ENCODE measurements at regions not wholly inside any gene's neighbourhood (a gene's known extent, or its start where the extent isn't known, plus 50 kb on each side); places are given as distances from the start of the nearest gene placed in this dataset.

- TF ChIP-seq PATZ1 (CRISPR knock-in tag; IDR thresholded peaks at IDR 0.05; ENCODE audit: borderline replicate concordance) (no peak), CSDC2 (CRISPR knock-in tag; IDR thresholded peaks at IDR 0.05) (no peak), ESRRG (CRISPR knock-in tag; IDR thresholded peaks at IDR 0.05) (no peak)
- ATAC-seq: no peak
These were observed 170.8 kb downstream of the TMEM18 start for GRCh38 chr2:506451-506850.

DNA sequence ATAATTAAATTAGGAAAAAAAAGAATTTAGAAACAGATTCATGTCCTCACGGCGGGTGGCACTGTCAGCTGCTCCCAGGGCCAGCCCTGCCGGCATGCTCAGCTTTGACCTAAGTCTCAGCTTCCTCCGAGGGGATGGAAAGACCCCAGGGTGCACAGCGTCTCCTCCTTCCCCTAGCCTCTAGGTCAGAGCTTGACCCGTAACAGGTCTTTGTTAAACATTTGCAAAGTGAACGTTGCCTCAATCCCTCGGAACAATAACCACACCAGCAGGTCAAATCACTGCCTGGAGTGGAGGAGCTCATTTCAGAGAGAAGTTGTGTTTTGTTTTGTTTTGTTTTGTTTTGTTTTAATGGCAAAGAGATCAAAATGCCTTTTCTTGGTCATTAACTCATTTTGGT, 171.3 kb downstream of the TMEM18 start:
- ATAC-seq: no peak
- TF ChIP-seq ZNF70 (CRISPR knock-in tag; IDR thresholded peaks at IDR 0.05) (no peak), ZNF8 (CRISPR knock-in tag; IDR thresholded peaks at IDR 0.05) (no peak), RARB (CRISPR knock-in tag; IDR thresholded peaks at IDR 0.05) (no peak), GLIS3 (CRISPR knock-in tag; IDR thresholded peaks at IDR 0.05) (no peak), OSR1 (CRISPR knock-in tag; IDR thresholded peaks at IDR 0.05) (no peak), SNAI2 (CRISPR knock-in tag; IDR thresholded peaks at IDR 0.05) (no peak), ESRRG (CRISPR knock-in tag; IDR thresholded peaks at IDR 0.05) (no peak), BACH2 (CRISPR knock-in tag; IDR thresholded peaks at IDR 0.05; ENCODE audit: borderline replicate concordance) (no peak), PPARA (CRISPR knock-in tag; IDR thresholded peaks at IDR 0.05; ENCODE audit: borderline replicate concordance) (no peak), ARNTL (CRISPR knock-in tag; IDR thresholded peaks at IDR 0.05; ENCODE audit: borderline replicate concordance, low read depth) (no peak), ZFP30 (CRISPR knock-in tag; IDR thresholded peaks at IDR 0.05) (no peak), CSDC2 (CRISPR knock-in tag; IDR thresholded peaks at IDR 0.05) (no peak), ZNF565 (CRISPR knock-in tag; conservative IDR thresholded peaks at IDR 0.05; ENCODE audit: low read depth) (no peak), TCF4 (CRISPR knock-in tag; IDR thresholded peaks at IDR 0.05; ENCODE audit: borderline replicate concordance) (no peak), ZC3H10 (CRISPR knock-in tag; IDR thresholded peaks at IDR 0.05) (no peak), ISL1 (CRISPR knock-in tag; IDR thresholded peaks at IDR 0.05) (no peak)
- TF ChIP-seq, protein P1, sequence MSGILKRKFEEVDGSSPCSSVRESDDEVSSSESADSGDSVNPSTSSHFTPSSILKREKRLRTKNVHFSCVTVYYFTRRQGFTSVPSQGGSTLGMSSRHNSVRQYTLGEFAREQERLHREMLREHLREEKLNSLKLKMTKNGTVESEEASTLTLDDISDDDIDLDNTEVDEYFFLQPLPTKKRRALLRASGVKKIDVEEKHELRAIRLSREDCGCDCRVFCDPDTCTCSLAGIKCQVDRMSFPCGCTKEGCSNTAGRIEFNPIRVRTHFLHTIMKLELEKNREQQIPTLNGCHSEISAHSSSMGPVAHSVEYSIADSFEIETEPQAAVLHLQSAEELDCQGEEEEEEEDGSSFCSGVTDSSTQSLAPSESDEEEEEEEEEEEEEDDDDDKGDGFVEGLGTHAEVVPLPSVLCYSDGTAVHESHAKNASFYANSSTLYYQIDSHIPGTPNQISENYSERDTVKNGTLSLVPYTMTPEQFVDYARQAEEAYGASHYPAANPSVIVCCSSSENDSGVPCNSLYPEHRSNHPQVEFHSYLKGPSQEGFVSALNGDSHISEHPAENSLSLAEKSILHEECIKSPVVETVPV (CRISPR knock-in tag; IDR thresholded peaks at IDR 0.05): no peak

DNA sequence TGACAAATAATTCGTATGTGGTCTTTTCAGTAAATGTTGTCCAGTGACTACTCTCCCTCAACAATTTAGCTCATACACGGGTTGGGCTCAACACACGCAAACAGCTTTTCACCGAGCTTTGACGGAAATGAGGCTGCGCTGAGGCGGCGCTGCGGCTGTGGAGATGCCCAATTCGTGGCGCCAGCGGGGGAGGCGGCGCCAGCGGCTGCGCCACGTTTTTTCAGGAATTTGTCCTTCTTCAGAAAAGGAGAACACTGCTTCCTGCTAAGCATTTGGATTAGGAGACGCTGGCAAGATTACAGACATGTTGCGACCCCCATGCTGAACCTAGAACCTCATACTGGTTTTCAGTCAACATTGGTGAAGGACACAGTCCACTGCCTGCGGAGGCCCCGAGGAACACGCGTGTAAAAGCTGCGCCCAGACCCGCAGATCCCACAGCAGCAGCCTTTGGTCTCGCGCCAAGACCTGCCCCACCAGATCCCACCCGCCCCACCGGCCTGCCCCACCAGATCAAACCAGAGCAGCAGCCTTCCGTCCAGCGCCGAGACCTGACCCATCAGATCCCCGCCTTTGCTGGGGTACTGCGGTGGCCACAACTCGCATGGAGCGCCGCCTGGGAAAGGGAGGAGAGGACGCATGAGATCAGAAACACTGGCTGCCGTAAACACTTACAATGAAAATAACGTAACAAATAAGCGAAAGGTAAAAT, 173.8 kb downstream of the TMEM18 start:
- no peak for ATAC-seq

DNA sequence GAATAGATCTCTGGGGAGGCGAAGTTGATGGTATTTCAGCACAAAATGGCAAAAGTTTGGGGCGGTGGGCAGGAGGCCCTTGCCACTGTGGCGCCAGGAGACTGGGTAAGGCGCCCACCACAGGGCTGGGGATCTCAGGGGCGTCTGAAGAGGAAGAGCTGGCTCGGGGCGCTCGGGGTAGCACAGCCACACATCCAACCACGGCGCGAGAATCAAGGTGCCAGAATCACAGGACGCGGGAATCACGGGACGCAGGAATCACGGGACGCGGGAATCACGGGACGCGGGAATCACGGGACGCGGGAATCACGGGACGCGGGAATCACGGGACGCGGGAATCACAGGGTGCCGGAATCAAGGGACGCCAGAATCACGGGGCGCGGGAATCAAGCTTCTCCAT, 174.4 kb downstream of the TMEM18 start:
- ATAC-seq: no peak
- TF ChIP-seq, protein P2, sequence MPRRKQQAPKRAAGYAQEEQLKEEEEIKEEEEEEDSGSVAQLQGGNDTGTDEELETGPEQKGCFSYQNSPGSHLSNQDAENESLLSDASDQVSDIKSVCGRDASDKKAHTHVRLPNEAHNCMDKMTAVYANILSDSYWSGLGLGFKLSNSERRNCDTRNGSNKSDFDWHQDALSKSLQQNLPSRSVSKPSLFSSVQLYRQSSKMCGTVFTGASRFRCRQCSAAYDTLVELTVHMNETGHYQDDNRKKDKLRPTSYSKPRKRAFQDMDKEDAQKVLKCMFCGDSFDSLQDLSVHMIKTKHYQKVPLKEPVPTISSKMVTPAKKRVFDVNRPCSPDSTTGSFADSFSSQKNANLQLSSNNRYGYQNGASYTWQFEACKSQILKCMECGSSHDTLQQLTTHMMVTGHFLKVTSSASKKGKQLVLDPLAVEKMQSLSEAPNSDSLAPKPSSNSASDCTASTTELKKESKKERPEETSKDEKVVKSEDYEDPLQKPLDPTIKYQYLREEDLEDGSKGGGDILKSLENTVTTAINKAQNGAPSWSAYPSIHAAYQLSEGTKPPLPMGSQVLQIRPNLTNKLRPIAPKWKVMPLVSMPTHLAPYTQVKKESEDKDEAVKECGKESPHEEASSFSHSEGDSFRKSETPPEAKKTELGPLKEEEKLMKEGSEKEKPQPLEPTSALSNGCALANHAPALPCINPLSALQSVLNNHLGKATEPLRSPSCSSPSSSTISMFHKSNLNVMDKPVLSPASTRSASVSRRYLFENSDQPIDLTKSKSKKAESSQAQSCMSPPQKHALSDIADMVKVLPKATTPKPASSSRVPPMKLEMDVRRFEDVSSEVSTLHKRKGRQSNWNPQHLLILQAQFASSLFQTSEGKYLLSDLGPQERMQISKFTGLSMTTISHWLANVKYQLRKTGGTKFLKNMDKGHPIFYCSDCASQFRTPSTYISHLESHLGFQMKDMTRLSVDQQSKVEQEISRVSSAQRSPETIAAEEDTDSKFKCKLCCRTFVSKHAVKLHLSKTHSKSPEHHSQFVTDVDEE (CRISPR knock-in tag; IDR thresholded peaks at IDR 0.05): no peak
- TF ChIP-seq ZNF565 (CRISPR knock-in tag; conservative IDR thresholded peaks at IDR 0.05; ENCODE audit: low read depth) (no peak), OSR1 (CRISPR knock-in tag; IDR thresholded peaks at IDR 0.05) (no peak), CSDC2 (CRISPR knock-in tag; IDR thresholded peaks at IDR 0.05) (no peak), CREB5 (CRISPR knock-in tag; IDR thresholded peaks at IDR 0.05; ENCODE audit: low read depth) (no peak)

More for the DNA sequence above, 173.8 kb downstream of the TMEM18 start:
- TF ChIP-seq TCF4 (CRISPR knock-in tag; IDR thresholded peaks at IDR 0.05; ENCODE audit: borderline replicate concordance) (no peak), ZNF565 (CRISPR knock-in tag; conservative IDR thresholded peaks at IDR 0.05; ENCODE audit: low read depth) (no peak), CREB5 (CRISPR knock-in tag; IDR thresholded peaks at IDR 0.05; ENCODE audit: low read depth) (no peak), OSR1 (CRISPR knock-in tag; IDR thresholded peaks at IDR 0.05) (no peak)
